Thymus (tissue), 11 donors: ENCODE measurements at regions not wholly inside any gene's neighbourhood (a gene's known extent, or its start where the extent isn't known, plus 50 kb on each side); places are given as distances from the start of the nearest gene placed in this dataset.

Experiments used
- DNase-seq, 9 donors: peaks; one replicate each; pipeline ENCODE4 v3.0.0-alpha.2; 2013; ENCODE audit warnings: low spot score in 9 of 9, low read depth in 6 of 9, missing footprints in 1 of 9
- H3K27ac ChIP-seq, 2 donors: one replicate each; pipeline ENCODE4 v1.5.1; 2013; ENCODE audit warnings: control low read depth in 1 of 2, low read depth in 1 of 2, low read length in 1 of 2, mild to moderate bottlenecking in 1 of 2, moderate library complexity in 1 of 2
- H3K27me3 ChIP-seq, 2 donors: one replicate each; pipeline ENCODE4 v1.5.1; 2013; ENCODE audit warnings: low read length in 1 of 2; ENCODE audit not compliant: control insufficient read depth in 2 of 2, insufficient read depth in 1 of 2
- H3K36me3 ChIP-seq, 2 donors: one replicate each; pipeline ENCODE4 v1.5.1; 2013; ENCODE audit warnings: low read length in 1 of 2, mild to moderate bottlenecking in 1 of 2, moderate library complexity in 1 of 2; ENCODE audit not compliant: control insufficient read depth in 2 of 2, insufficient read depth in 2 of 2
- H3K4me1 ChIP-seq, 2 donors: one replicate each; pipeline ENCODE4 v1.5.1; 2013; ENCODE audit warnings: low read length in 2 of 2; ENCODE audit not compliant: control insufficient read depth in 2 of 2, insufficient read depth in 2 of 2
- H3K4me3 ChIP-seq, 2 donors: one replicate each; pipeline ENCODE4 v1.5.1; 2013; ENCODE audit warnings: low read length in 2 of 2, control low read depth in 1 of 2, mild to moderate bottlenecking in 1 of 2
- H3K9me3 ChIP-seq, 2 donors: one replicate each; pipeline ENCODE4 v1.5.1; 2013; ENCODE audit warnings: low read length in 1 of 2, mild to moderate bottlenecking in 1 of 2; ENCODE audit not compliant: control insufficient read depth in 2 of 2, insufficient read depth in 1 of 2
- WGBS: extraction: QIAGEN DNeasy Blood & Tissue Kit; methylation state at CpG from one replicate; pipeline ENCODE4 v1.1.7; 2013; 5-methylcytosine and 5-hydroxymethylcytosine counted together
- donor health status: healthy.

DNA sequence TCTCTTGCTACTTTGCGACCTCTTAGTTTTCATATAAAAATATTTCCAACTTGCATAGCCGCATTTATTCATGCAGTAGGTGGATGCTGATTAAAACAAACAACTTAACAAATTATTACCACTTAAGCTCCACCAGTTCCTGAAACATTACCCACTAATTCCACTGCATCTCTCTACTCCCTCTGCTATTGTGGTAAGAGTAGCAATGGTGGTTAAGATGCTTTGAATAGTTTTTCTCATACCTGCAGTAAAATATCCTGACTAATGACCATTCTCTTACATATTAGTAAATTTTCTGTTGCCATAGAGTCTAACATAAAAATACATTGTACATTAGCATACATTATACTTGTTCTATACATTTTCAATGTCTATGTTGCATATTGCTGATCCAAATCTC is 397.6 kb upstream of the PLSCR5 start:
- no peaks in the 10 kb centered on the region for H3K27me3 ChIP-seq
- H3K9me3 ChIP-seq = peaks cover 0 to 3% of the 10 kb centered on the region in 2 donors
- no peak overlapping the region for H3K27ac ChIP-seq
- H3K36me3 ChIP-seq = no peaks in the 10 kb centered on the region
- WGBS = 95% methylated on average over 2 of the region's 2 CpGs
- H3K4me3 ChIP-seq = no peak overlapping the region
- DNase-seq = no peak
- no peaks in the 10 kb centered on the region for H3K4me1 ChIP-seq

GRCh38 chr3:147000274-147000673 is 395.1 kb upstream of the PLSCR5 start:
- Histone ChIP-seq H3K27ac (no peak overlapping the region), H3K4me3 (no peak overlapping the region), H3K27me3 (no peaks in the 10 kb centered on the region), H3K4me1 (no peaks in the 10 kb centered on the region), H3K9me3 (peaks cover 0 to 3% of the 10 kb centered on the region in 2 donors), H3K36me3 (no peaks in the 10 kb centered on the region)
- no peak for DNase-seq
- 97% methylated on average over 2 of the region's 2 CpGs for WGBS

DNA sequence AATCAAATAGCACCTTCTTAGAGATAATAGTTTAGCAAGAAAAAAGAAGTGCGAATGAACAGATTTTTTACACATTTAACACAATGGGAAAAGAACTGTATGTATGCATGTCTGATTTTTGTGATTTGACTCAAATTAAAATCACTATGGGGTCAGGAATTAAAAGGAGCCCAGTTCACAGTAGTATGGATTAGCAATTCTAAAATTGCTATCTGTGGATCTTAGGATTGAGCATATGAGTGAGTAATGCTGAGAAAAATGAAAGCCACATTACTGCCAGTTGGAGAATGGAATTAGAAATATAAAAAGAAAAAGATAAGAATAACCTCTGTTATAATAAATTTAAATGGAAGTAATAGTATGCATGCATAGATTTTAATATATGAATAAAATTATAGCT is 386.8 kb upstream of the PLSCR5 start:
- WGBS = 93% methylated on average over 1 of the region's 1 CpG
- H3K9me3 ChIP-seq = no peaks in the 10 kb centered on the region
- no peak for DNase-seq

GRCh38 chr3:146975476-146975875 is 370.3 kb upstream of the PLSCR5 start:
- DNase-seq = no peak
- WGBS = 67% methylated on average over 2 of the region's 2 CpGs
- Histone ChIP-seq H3K4me3 (no peak overlapping the region), H3K27me3 (no peaks in the 10 kb centered on the region), H3K9me3 (no peaks in the 10 kb centered on the region), H3K36me3 (no peaks in the 10 kb centered on the region), H3K4me1 (no peaks in the 10 kb centered on the region), H3K27ac (no peak overlapping the region)

More for the DNA sequence above, 386.8 kb upstream of the PLSCR5 start:
- Histone ChIP-seq H3K36me3 (no peaks in the 10 kb centered on the region), H3K27me3 (no peaks in the 10 kb centered on the region), H3K27ac (no peak overlapping the region), H3K4me3 (no peak overlapping the region), H3K4me1 (no peaks in the 10 kb centered on the region)

- DNase-seq = no peak
These were observed 369.9 kb upstream of the PLSCR5 start for GRCh38 chr3:146975032-146975431.

DNA sequence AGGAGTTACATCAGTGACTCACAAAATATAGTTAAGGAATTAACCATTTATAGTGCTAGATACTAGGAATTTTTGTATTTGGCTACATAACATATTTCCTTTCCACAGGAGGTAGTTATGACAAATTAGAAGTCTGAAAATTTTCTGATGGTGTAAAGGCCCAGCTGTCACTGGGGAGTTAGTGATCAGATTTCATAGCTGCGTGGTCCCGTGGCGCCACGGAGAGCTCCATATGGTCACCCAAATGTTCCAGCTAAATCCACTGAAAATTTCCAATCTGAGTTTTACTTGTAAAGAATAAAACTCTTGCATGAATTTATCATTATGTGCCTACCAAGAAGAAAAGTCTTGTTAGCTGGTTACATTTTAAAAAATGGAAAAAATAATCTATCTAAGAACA is 368.9 kb upstream of the PLSCR5 start:
- Histone ChIP-seq H3K36me3 (no peaks in the 10 kb centered on the region), H3K27ac (no peak overlapping the region), H3K4me1 (no peaks in the 10 kb centered on the region), H3K27me3 (no peaks in the 10 kb centered on the region), H3K9me3 (no peaks in the 10 kb centered on the region), H3K4me3 (no peak overlapping the region)
- 95% methylated on average over 4 of the region's 4 CpGs for WGBS
- DNase-seq = no peak

More at GRCh38 chr3:146975032-146975431, 369.9 kb upstream of the PLSCR5 start:
- Histone ChIP-seq H3K27ac (no peak overlapping the region), H3K36me3 (no peaks in the 10 kb centered on the region), H3K27me3 (no peaks in the 10 kb centered on the region), H3K4me1 (no peaks in the 10 kb centered on the region), H3K4me3 (no peak overlapping the region), H3K9me3 (no peaks in the 10 kb centered on the region)
- 91% methylated on average over 1 of the region's 1 CpG for WGBS

- Histone ChIP-seq H3K27ac (no peak overlapping the region), H3K9me3 (no peaks in the 10 kb centered on the region), H3K27me3 (no peaks in the 10 kb centered on the region), H3K4me1 (no peaks in the 10 kb centered on the region), H3K36me3 (no peaks in the 10 kb centered on the region), H3K4me3 (no peak overlapping the region)
- 95% methylated on average over 1 of the region's 1 CpG for WGBS
- DNase-seq = no peak
These were observed 367.6 kb upstream of the PLSCR5 start for GRCh38 chr3:146972726-146973125.

GRCh38 chr3:146970236-146970635 is 365.1 kb upstream of the PLSCR5 start:
- DNase-seq = no peak
- no peaks in the 10 kb centered on the region for H3K27me3 ChIP-seq
- H3K27ac ChIP-seq = no peak overlapping the region
- no peak overlapping the region for H3K4me3 ChIP-seq
- H3K4me1 ChIP-seq = no peaks in the 10 kb centered on the region
- no peaks in the 10 kb centered on the region for H3K36me3 ChIP-seq
- WGBS = 95% methylated on average over 2 of the region's 2 CpGs
- no peaks in the 10 kb centered on the region for H3K9me3 ChIP-seq

GRCh38 chr3:146969356-146969755 is 364.2 kb upstream of the PLSCR5 start:
- Histone ChIP-seq H3K9me3 (no peaks in the 10 kb centered on the region), H3K27ac (no peak overlapping the region), H3K36me3 (no peaks in the 10 kb centered on the region), H3K27me3 (no peaks in the 10 kb centered on the region), H3K4me3 (no peak overlapping the region), H3K4me1 (no peaks in the 10 kb centered on the region)
- DNase-seq = no peak

DNA sequence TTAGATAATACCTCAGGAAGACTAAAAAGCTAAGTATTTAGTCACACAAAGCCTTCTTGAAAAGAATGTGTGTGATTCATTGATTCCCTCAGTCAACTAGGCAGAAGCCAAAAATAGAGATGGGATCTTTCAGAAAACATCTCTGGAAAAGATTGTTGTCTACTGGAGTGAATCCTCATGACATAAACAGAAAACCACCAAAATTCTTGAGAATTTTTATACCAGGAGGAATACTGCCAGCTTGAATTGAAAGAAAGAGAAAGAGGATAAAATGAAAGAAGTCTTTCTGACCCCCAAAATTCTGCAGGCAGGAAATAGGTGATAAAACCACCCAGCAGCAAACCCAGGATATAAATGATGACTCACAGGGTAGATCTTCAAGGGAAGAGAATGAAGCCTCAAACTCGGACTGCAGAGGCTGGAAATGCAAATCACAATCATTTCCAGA is 363.1 kb upstream of the PLSCR5 start:
- Histone ChIP-seq H3K27me3 (no peaks in the 10 kb centered on the region), H3K36me3 (no peaks in the 10 kb centered on the region), H3K9me3 (no peaks in the 10 kb centered on the region), H3K4me1 (no peaks in the 10 kb centered on the region), H3K27ac (no peak overlapping the region), H3K4me3 (no peak overlapping the region)
- no peak for DNase-seq
- WGBS = 67% methylated on average over 1 of the region's 1 CpG
